ENCODE measurements at regions not wholly inside any gene's neighbourhood (a gene's known extent, or its start where the extent isn't known, plus 50 kb on each side); places are given as distances from the start of the nearest gene placed in this dataset.
A peak's percentile ranks its signal among the peaks of the same experiment; 100 is the strongest.

GRCh38 chr10:94074462-94074861, 80.7 kb downstream of the PLCE1 start:
- in situ Hi-C loops (cut with HindIII; ENCODE audit: low pct_unique_long_range_greater_than_20kb, low sequenced_read_pairs) (no loop called here), intact Hi-C loops (cut with micrococcal nuclease; ENCODE audit: unreplicated experiment) (no loop called here)
- ATAC-seq (no peak), DNase-seq (ENCODE audit: low read depth, low spot score) (no peak)
- POLR2A ChIA-PET = no interaction called here
- H3K36me3 ChIP-seq (ENCODE audit: control insufficient read depth, insufficient read depth, low read length) = no peaks in the 10 kb centered on the region
- peaks cover 29% of the 10 kb centered on the region for H3K4me1 ChIP-seq (ENCODE audit: control insufficient read depth, insufficient read depth, low read length)
- no TSS peak for BruUV-seq (replicated peaks)
- CTCF ChIA-PET = no interaction called here
- TF ChIP-seq TCF7L2 (IDR thresholded peaks at IDR 0.05; ENCODE audit: low read depth, low read length) (no peak), SIN3A (IDR thresholded peaks at IDR 0.05; ENCODE audit: borderline replicate concordance, insufficient read depth, low read depth, low read length) (no peak)
- H3K4me3 ChIP-seq (ENCODE audit: low read depth in 2 of 2, low read length in 2 of 2) = no peak overlapping the region
- no peaks in the 10 kb centered on the region for H3K9me3 ChIP-seq (ENCODE audit: control insufficient read depth, insufficient read depth, low read depth, low read length)
- H3K27ac ChIP-seq (ENCODE audit: low read length) = no peak overlapping the region
- no peaks in the 10 kb centered on the region for H3K27me3 ChIP-seq (ENCODE audit: control insufficient read depth, insufficient read depth, low read length)

- Histone ChIP-seq H3K27ac (ENCODE audit: low read length) (peak overlapping the region; percentile 25; the same call in 1 of the 2 replicates), H3K9me3 (ENCODE audit: control insufficient read depth, insufficient read depth, low read depth, low read length) (peaks cover 4% of the 10 kb centered on the region; the same call in 1 of the 2 replicates), H3K4me3 (ENCODE audit: low read depth in 2 of 2, low read length in 2 of 2) (no peak overlapping the region), H3K4me1 (ENCODE audit: control insufficient read depth, insufficient read depth, low read length) (peaks cover 24% of the 10 kb centered on the region), H3K36me3 (ENCODE audit: control insufficient read depth, insufficient read depth, low read length) (no peaks in the 10 kb centered on the region), H3K27me3 (ENCODE audit: control insufficient read depth, insufficient read depth, low read length) (no peaks in the 10 kb centered on the region)
- BruUV-seq (replicated peaks) = no TSS peak
- intact Hi-C loops (cut with micrococcal nuclease; ENCODE audit: unreplicated experiment) = no loop called here
- POLR2A ChIA-PET = no interaction called here
- CTCF ChIA-PET = no interaction called here
- in situ Hi-C loops (cut with HindIII; ENCODE audit: low pct_unique_long_range_greater_than_20kb, low sequenced_read_pairs) = no loop called here
- ATAC-seq (peak; percentile 46; the same call in 1 of the 2 replicates), DNase-seq (ENCODE audit: low read depth, low spot score) (no peak)
- TF ChIP-seq POLR2AphosphoS5 (IDR thresholded peaks at IDR 0.05; ENCODE audit: low read depth, low read length) (no peak), SIN3A (IDR thresholded peaks at IDR 0.05; ENCODE audit: borderline replicate concordance, insufficient read depth, low read depth, low read length) (no peak), CTCF (IDR thresholded peaks at IDR 0.05) (no peak), REST (IDR thresholded peaks at IDR 0.05; ENCODE audit: insufficient read depth in 1 of 2, low read depth in 2 of 2, low read length in 1 of 2) (no peak), TCF7L2 (IDR thresholded peaks at IDR 0.05; ENCODE audit: low read depth, low read length) (no peak)
These were observed 81.8 kb downstream of the PLCE1 start for GRCh38 chr10:94075506-94075905.

- no peak overlapping the region for H3K4me3 ChIP-seq (ENCODE audit: low read depth in 2 of 2, low read length in 2 of 2)
- CTCF ChIA-PET = interaction anchor here (0.6 kb wide), 1 partner anchor 72 kb away, joined by 3 read pairs; no protein-coding TSS in a partner anchor
- ATAC-seq (peak; percentile 80), DNase-seq (ENCODE audit: low read depth, low spot score) (no peak)
- peaks cover 13% of the 10 kb centered on the region; the same call in 1 of the 2 replicates for H3K9me3 ChIP-seq (ENCODE audit: control insufficient read depth, insufficient read depth, low read depth, low read length)
- H3K4me1 ChIP-seq (ENCODE audit: control insufficient read depth, insufficient read depth, low read length) = peaks cover 24% of the 10 kb centered on the region
- H3K36me3 ChIP-seq (ENCODE audit: control insufficient read depth, insufficient read depth, low read length) = no peaks in the 10 kb centered on the region
- TF ChIP-seq CTCF (IDR thresholded peaks at IDR 0.05) (peak; percentile 64), TCF7L2 (IDR thresholded peaks at IDR 0.05; ENCODE audit: low read depth, low read length) (no peak), POLR2AphosphoS5 (IDR thresholded peaks at IDR 0.05; ENCODE audit: low read depth, low read length) (no peak), SIN3A (IDR thresholded peaks at IDR 0.05; ENCODE audit: borderline replicate concordance, insufficient read depth, low read depth, low read length) (no peak), REST (IDR thresholded peaks at IDR 0.05; ENCODE audit: insufficient read depth in 1 of 2, low read depth in 2 of 2, low read length in 1 of 2) (no peak)
- H3K27me3 ChIP-seq (ENCODE audit: control insufficient read depth, insufficient read depth, low read length) = no peaks in the 10 kb centered on the region
- in situ Hi-C loops (cut with HindIII; ENCODE audit: low pct_unique_long_range_greater_than_20kb, low sequenced_read_pairs) (no loop called here), intact Hi-C loops (cut with micrococcal nuclease; ENCODE audit: unreplicated experiment) (no loop called here)
- peak overlapping the region; percentile 25 for H3K27ac ChIP-seq (ENCODE audit: low read length)
- no TSS peak for BruUV-seq (replicated peaks)
- POLR2A ChIA-PET = no interaction called here
These were observed 82.7 kb downstream of the PLCE1 start for GRCh38 chr10:94076325-94076841.
